ENCODE measurements at regions not wholly inside any gene's neighbourhood (a gene's known extent, or its start where the extent isn't known, plus 50 kb on each side); places are given as distances from the start of the nearest gene placed in this dataset.

- no peak for TF ChIP-seq MED8 (CRISPR knock-in tag; IDR thresholded peaks at IDR 0.05; ENCODE audit: insufficient replicate concordance)
Measured at GRCh38 chr7:93737953-93738352, 152.6 kb downstream of the TFPI2 start (continued).

- Histone ChIP-seq H3K27ac (ENCODE audit: extremely low read length, insufficient read depth, low read length) (no peak overlapping the region), H3K4me2 (ENCODE audit: low read depth, low read length) (no peak overlapping the region), H2AFZ (ENCODE audit: low read length) (no peak overlapping the region), H3K36me3 (replicated peaks in 1 of 2; ENCODE audit: control insufficient read depth in 1 of 2, insufficient read depth in 2 of 2, low read length in 2 of 2) (no peaks in the 10 kb centered on the region), H3K4me3 (replicated peaks in 1 of 3; ENCODE audit: insufficient read depth in 1 of 3, low read depth in 2 of 3, low read length in 3 of 3) (no peak overlapping the region), H3K27me3 (ENCODE audit: control insufficient read depth in 1 of 2, insufficient read depth in 2 of 2, low read length in 2 of 2) (no peaks in the 10 kb centered on the region), H3K4me1 (ENCODE audit: insufficient read depth, low read length) (no peaks in the 10 kb centered on the region), H3K9me3 (ENCODE audit: low read length) (no peaks in the 10 kb centered on the region), H4K20me1 (ENCODE audit: insufficient read depth, low read length) (no peaks in the 10 kb centered on the region), H3K79me2 (ENCODE audit: insufficient read depth, low read length) (no peaks in the 10 kb centered on the region), H3K9ac (ENCODE audit: insufficient read depth, low read depth, low read length) (no peak overlapping the region)
- BruUV-seq (replicated peaks), result no TSS peak
- no peak for ATAC-seq
- no peak for DNase-seq (ENCODE audit: low spot score)
- 0% methylated on average over 2 of the region's 2 CpGs for WGBS (ENCODE audit: low lambda C conversion rate)
- in situ Hi-C loops (cut with HindIII; ENCODE audit: extremely low pct_ligation_motif_present, low pct_unique_long_range_greater_than_20kb), result no loop called here
- POLR2A ChIA-PET, result no interaction called here
- intact Hi-C loops (cut with micrococcal nuclease; ENCODE audit: unreplicated experiment), result no loop called here
- CTCF ChIA-PET (ENCODE audit: low intra/inter-chr PET ratio, low total read pairs), result no interaction called here
- FAIRE-seq, result no peak
- TF ChIP-seq, protein P1, sequence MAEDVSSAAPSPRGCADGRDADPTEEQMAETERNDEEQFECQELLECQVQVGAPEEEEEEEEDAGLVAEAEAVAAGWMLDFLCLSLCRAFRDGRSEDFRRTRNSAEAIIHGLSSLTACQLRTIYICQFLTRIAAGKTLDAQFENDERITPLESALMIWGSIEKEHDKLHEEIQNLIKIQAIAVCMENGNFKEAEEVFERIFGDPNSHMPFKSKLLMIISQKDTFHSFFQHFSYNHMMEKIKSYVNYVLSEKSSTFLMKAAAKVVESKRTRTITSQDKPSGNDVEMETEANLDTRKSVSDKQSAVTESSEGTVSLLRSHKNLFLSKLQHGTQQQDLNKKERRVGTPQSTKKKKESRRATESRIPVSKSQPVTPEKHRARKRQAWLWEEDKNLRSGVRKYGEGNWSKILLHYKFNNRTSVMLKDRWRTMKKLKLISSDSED (CRISPR knock-in tag; IDR thresholded peaks at IDR 0.05), result no peak
- TF ChIP-seq SP5 (CRISPR knock-in tag; IDR thresholded peaks at IDR 0.05; ENCODE audit: borderline replicate concordance, low read depth) (no peak), ZNF546 (CRISPR knock-in tag; conservative IDR thresholded peaks at IDR 0.05) (no peak), NFAT5 (CRISPR knock-in tag; IDR thresholded peaks at IDR 0.05) (no peak), ZBTB43 (CRISPR knock-in tag; conservative IDR thresholded peaks at IDR 0.05) (no peak), NONO (IDR thresholded peaks at IDR 0.05) (no peak), NONO (CRISPR knock-in tag; conservative IDR thresholded peaks at IDR 0.05) (no peak), HDAC1 (CRISPR knock-in tag; IDR thresholded peaks at IDR 0.05) (no peak), HOXA9 (CRISPR knock-in tag; IDR thresholded peaks at IDR 0.05; ENCODE audit: borderline replicate concordance) (no peak), ZNF496 (CRISPR knock-in tag; IDR thresholded peaks at IDR 0.05; ENCODE audit: insufficient replicate concordance) (no peak)
- TF ChIP-seq, protein P2, sequence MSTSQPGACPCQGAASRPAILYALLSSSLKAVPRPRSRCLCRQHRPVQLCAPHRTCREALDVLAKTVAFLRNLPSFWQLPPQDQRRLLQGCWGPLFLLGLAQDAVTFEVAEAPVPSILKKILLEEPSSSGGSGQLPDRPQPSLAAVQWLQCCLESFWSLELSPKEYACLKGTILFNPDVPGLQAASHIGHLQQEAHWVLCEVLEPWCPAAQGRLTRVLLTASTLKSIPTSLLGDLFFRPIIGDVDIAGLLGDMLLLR (CRISPR knock-in tag; IDR thresholded peaks at IDR 0.05), result no peak
Measured at GRCh38 chr7:93736668-93737369, 153.7 kb downstream of the TFPI2 start.

All from HepG2 (cell line).